SK-N-MC (cell line): ENCODE measurements at regions not wholly inside any gene's neighbourhood (a gene's known extent, or its start where the extent isn't known, plus 50 kb on each side); places are given as distances from the start of the nearest gene placed in this dataset.

Experiments used
- EZH2 ChIP-seq: fragments of 200-600 bp; sonication (generic); IDR thresholded peaks from one replicate; pipeline ENCODE4 v1.6.1; 2017; ENCODE audit warnings: antibody characterized with exemption
- POLR2AphosphoS5 ChIP-seq: IDR thresholded peaks from 2 replicates; pipeline ENCODE4 v1.6.1; 2012; ENCODE audit warnings: mild to moderate bottlenecking, low read depth, low read length, borderline replicate concordance

DNA sequence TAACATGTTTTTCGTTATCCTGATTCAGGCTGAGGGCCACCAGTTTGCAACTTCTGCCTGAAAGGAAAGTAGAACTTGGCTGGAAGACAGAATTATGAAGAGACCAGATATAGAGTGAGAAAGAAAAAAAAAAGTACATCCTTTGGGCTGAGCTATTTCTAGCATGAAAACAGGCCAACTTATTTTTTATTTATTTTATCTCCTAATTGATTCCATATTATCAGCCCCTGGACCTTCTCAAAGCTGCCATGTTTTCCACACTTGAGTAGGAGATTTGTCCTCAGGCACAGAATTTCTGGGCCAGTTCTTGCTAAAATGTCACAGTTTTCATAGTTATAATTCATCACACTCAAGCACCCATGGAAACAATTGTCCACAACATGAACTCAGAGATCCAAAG, 586.8 kb upstream of the CNTNAP5 start:
- TF ChIP-seq EZH2 (no peak), POLR2AphosphoS5 (no peak)
